ENCODE measurements at regions not wholly inside any gene's neighbourhood (a gene's known extent, or its start where the extent isn't known, plus 50 kb on each side); places are given as distances from the start of the nearest gene placed in this dataset.
"Not testable (repeated sequence)": the region's sequence is repeated elsewhere in the genome, so short reads cannot be mapped to it uniquely, and the experiment has no call there.

DNA sequence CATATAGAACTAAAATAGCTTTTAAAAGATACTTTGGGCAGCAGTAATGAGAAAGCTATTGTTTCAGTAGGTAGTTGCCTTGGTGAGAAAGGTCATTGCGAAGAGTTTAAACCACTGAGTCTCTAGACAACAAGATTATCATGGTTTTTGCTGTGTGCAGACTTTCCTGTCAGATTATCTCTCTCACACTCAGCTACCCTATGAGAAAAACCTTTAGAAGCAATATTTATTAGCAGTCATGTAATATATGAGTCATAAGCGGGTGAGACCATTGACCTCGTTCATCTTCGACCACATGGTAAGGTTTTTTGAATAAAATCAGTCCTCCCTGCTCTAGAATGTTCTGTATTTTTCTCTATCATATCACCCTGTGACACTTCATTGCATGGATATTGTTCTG lies 59.9 kb downstream of the GPR65 start:
- no peak for DNase-seq

DNA sequence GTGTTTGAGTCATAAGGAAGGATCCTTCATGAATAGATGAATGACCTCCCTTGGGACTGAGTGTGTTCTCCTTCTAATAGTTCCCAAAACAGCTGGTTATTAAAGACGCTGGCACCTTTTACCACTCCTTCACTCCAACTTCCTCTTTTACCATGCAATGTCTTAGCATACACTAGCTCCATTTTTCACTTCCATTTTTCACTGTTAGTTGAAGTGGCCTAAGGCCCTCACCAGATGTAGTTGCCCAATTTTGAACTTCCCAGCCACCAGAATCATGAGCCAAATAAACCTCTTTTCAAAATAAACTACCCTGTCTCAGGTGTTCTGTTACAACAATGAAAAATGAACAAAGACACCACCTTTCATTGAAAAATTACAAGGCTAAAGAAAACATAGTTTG lies 64.7 kb downstream of the GPR65 start:
- no peak for DNase-seq

DNA sequence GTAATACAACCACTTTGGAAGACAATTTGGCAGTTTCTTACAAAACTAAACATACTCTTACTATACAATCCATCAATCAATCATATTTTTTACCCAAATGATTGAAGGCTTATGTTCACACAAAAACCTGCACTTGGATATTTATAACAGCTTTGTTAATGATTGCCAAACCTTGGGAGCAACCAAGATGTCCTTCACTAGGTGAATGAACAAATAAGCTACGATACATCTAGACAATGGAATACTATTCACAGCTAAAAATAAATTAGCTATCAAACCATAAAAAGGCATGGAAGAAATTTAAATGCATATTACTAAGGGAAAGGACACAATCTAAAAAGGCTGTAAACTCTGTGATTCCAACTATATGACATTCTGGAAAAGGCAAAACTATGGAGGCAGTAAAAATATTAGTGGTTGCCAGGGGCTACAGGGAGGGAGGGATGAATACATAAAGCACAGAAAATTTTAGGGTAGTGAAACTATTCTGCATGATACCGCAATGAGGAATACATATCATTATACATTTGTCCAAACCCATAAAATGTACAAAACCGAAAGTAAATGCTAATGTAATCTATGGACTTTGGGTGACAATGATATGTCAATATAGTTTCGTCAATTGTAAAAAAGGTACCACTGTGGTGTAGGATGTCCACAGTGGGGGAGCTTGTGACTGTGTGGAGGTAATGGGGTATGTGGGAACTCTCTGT lies 70.5 kb downstream of the GPR65 start:
- DNase-seq, result no peak

DNA sequence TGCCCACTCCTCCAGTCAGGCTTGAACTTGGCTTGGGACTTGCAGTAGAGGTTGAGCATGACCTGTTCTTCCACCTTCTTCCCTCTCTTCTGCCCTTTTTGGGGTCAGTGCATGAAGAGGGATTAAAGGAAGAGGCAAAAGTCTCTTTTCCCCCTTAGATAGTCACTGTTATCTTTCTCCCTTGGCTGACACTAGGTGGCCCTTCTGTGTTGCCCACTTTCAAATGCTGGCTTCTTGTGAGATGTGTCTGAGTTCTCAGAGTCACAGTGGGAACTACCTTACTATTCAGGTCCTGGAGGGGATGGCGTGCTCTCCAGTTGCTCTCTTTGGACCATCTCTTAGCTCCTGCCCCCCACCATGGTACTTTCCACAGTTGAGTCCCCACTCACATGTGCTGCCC lies 73.6 kb downstream of the GPR65 start:
- DNase-seq, result no peak

DNA sequence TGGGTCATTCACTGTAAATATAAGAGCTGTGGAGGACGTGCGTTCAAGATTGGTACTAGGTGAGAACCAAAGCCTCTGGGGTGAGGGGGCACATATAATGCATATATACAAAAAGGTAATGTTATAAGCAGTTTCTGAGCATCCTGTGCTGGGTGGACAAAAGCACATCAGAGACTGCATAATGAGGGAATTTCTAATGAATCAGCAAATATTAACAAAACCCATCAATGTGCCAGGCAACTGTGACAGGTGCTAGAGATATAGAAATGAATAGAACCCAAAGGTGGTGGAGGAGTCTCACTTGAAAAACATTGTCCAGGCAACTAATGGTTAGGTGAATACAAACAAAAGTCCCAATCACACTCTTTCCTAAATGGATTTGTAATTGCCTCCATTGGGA lies 74.7 kb downstream of the GPR65 start:
- DNase-seq, result no peak

DNA sequence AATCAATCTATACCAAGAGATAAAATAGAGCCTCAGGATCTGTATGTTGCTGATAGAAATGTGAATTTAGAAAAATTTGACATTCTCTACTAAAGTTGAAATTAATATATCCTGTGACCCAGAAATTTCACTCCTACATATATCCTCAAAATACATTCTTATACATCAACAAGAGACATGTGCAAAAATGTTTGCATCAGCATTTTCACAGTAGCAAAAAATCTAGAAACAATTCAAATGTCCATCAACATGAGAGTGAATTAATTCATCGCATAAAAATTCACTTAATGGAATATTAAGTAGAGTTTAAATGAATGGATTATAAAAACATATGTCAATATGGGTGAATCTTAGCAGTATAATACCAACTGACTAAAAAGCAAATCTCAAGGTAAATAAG lies 80.8 kb downstream of the GPR65 start:
- DNase-seq, result no peak

DNA sequence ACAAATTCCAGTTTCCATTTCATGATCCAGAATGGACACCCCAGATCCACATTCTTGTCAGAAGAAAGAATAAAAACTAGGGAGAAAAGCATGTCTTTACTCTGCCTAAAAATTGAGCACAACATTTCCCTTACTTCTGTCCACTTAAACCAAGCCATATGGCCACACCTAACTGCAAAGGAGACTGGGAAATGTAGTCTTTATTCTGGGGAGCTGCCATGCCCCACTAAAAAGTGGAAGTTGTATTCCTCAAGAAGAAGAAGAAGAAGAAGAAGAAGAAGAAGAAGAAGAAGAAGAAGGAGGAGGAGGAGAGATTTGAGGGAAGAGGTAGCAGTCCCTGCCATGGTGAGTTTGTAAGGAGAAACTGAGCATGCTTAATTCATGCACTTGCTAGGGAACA lies 84.5 kb downstream of the GPR65 start:
- no peak for DNase-seq

DNA sequence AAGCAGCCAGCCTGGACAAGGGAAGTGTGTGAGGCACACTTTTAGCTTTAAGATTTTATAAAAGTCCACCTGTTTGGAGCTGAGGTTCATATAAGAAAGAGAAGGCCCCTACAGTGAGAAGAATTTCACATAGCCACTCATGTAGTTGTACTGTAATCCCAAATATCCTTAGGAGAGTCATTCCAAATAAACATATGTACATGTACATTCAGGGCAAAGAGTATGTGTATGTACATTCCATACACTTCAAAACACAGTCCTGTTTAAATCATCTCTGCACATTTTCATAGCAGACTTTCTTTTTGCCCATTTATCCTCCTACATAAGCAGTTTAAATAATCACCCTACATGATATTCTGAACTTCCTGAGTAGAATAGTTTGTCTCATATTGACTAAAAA lies 87.6 kb downstream of the GPR65 start:
- no peak for DNase-seq

DNA sequence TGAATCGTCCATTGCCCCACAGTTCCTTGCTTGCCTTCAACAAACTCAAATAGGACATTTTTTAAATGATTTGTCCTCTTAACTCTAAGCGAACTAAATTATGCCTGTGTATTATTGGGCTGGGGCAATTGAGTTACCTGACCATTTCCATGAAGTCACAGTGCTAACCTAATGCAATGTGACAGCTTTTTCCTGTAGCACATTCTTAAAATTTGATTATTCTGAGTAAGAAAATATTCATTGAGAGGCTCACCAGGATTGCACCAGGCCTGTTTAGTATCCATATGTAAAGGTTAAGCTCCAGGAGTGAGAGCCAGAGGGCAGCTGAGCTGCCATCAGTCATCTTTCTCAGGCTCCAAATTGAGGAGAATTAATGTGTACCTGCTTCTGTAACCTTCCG lies 90.9 kb downstream of the GPR65 start:
- no peak for DNase-seq

DNA sequence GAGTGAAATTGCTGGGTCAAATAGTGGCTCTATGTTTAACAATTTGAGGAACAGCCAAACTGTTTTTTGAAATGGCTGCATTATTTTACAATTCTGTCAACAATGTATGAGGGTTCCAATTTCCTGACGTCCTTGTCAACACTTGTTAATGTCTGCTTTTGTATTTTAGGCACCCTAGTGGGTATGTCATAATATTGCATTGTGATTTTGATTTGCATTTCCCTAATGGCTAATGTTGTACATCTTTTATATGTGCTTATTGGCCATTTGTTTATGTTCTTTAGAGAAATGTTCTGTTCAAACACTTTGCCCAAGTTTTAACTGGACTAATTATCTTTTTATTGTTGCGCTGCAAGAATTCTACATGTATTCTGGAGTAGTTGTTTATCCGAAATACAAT lies 93.2 kb downstream of the GPR65 start:
- DNase-seq, result no peak

DNA sequence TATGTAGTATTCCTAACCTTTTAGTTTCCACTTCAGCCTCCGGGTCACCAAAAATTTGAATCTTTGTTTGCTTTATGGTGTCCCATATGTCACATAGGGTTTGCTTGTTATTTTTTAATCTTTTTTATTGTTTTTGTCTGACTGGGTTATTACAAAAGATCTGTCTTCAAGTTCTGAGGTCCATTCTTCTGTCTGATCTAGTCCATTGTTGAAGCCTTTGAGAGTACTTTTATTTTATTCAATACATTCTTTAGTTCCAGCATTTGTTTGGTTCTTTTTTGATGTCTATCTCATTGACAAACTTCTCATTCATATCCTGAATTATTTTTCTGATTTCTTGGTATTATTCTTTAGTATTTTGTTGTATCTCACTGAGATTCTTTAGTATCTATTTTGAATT lies 99.8 kb downstream of the GPR65 start:
- DNase-seq, result no peak

DNA sequence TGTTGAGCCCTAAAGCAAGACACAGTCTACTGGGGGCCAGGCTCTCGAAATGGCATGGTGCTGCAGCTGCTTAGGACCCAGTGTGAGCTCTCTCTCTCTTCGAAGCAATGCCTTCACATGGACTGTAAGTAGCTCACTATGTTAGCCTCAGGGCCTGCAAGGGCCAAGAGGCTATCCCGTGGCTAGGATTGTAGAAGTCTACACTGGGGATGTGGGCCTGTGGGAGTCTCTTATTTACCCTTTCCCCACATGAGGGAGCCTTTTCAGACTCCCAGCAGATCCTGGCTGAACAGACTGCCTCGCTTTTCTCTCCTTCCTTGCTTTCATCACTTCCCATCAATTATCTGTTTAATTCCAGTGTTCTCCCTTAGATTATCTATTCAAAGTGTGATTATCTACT lies 101.4 kb downstream of the GPR65 start:
- no peak for DNase-seq

DNA sequence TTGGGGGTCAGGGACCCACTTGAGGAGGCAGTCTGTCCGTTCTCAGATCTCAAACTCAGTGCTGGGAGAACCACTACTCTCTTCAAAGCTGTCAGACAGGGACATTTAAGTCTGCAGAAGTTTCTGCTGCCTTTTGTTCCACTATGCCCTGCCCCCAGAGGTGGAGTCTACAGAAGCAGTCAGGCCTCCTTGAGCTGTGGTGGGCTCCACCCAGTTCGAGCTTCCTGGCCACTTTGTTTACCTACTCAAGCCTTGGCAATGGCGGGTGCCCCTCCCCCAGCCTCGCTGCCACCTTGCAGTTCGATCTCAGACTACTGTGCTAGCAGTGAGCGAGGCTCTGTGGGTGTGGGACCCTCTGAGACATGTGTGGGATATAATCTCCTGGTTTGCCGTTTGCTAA lies 122.7 kb downstream of the GPR65 start:
- not testable (repeated sequence) for DNase-seq

DNA sequence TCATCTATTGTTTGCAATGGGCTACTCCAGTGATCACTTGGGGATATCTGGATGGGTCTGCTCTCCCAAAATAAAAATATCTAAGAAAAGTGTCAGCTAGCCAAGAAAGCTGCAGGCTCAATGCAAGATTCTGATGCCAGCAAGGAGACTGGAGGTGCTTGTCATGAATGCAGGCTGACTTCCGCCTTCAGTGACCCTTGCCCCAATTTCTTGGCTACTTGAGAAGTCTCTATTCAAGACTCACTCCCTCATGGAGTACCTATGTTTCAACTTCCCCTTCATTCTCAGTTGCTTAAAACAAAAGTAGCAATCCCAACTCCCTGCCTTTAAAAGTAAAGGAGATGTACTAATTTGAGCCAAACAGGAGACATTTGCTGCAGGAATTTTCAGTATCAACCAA lies 123.9 kb downstream of the GPR65 start:
- DNase-seq, result no peak

DNA sequence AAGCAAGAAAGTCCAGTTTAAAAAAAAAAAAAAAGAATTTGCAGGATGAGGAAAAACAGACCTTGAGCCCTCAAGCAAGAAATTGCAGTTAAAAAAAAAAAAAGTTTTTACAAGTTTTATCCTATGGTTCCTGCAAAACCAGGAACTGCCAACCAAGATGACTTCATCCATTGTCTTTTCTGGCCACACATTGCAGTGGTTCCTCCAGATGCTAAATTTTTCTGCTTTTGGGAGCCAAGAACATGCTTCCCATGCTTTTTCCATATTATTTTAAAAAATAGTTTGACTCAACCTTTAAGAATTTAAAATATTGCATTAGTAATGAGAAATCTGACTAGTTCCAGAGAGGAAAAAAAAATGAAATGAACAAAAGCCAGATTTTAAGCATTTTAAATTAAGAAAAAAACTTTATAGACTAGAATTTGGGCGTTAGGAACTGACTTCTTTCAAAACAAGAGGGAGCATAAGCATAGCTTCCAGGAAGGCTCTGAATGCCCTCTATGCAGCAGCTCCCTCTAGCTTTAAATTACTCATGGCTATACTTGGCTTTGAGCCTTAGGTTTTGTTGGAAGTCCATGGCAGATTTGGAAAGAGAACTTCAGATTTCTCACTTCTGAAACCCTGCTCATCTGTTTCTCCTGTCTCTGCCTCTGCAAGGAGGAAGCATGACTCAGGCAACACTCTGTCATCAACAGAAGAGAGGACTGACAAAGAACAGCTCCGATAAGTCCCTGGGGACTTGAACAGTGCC lies 124.5 kb downstream of the GPR65 start:
- peak; percentile 1 for DNase-seq

DNA sequence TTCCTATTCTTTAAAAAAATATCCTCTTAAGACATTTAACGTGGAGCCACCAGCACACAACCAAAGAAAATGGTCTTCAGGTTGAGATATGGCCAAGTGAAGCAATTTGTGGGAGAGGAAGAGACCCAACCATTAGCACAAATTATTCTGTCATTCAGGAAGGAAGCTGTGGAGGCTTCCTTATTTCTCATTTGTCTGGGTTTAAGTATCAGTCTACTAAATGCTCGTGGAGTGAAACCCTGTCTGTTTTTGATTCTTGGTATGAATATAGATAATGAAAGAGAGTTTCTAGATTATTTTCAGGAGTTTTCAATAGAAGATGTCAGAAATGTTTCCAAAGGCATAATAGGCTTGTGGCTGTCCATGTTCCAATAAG lies 125.1 kb downstream of the GPR65 start:
- no peak for DNase-seq

Data from central memory CD4-positive, alpha-beta T cell (primary cell).